Astrocyte of the cerebellum (primary cell): ENCODE measurements at regions not wholly inside any gene's neighbourhood (a gene's known extent, or its start where the extent isn't known, plus 50 kb on each side); places are given as distances from the start of the nearest gene placed in this dataset.

Experiments
- DNase-seq: peaks from one replicate; pipeline ENCODE4 v3.0.0-alpha.2; 2011; ENCODE audit warnings: low read depth
- H3K4me3 ChIP-seq: 2 replicates; pipeline ENCODE4 v1.5.1; 2011; ENCODE audit warnings: mild to moderate bottlenecking, low read depth, low read length, moderate library complexity
- in situ Hi-C: cut with HindIII; loops from 2 replicates; pipeline ENCODE4 v1.10.0; 2017; ENCODE audit warnings: low sequenced_read_pairs
- TF ChIP-seq, protein P1 (sequence below): IDR thresholded peaks from 2 replicates; pipeline ENCODE4 v1.5.1; 2012; ENCODE audit warnings: low read length, low read depth, moderate library complexity, mild to moderate bottlenecking; ENCODE audit errors: missing control alignments

DNA sequence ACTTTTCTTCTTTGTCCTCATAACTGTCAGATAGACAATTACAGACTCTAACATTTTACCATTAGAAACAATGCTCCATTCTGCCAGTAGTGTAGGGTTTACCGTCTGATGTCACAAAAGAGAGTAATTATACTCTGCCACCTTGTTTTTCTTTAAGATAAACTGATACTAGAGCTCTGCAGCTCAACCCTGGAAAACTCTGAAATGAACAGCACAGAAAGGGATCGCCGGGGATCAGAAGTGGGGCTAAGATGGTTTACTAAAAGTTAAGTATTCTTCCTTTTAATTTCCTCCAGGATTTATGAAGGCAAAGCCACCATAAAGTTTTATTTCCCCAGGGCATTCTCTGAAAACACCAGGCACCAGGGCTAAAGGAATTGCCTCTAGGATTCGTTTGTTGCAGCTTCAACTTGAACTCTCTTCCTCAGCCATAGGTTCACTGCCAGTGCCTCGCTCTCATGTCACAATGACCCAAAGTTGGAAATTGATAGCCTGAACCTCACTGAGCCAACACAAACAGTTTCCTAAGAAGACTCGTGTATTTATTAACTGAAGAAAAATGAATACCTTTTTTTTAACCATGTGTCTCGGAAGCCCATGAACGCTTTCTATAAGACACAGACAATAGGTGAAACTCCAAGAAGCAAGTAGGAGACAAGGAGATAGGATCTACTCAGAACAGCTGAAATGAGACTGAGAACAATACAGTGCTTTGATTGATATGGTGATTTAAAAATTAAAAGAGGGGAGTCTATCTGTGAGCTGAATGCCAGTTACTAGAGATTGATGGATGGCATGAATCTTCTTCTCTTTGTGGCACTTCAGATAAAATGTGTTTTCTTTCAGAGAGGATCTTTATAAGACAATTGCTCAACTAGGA, 121.5 kb upstream of the SPATS2L start:
- in situ Hi-C loops = no loop called here
- no peak for DNase-seq
- TF ChIP-seq, protein P1, sequence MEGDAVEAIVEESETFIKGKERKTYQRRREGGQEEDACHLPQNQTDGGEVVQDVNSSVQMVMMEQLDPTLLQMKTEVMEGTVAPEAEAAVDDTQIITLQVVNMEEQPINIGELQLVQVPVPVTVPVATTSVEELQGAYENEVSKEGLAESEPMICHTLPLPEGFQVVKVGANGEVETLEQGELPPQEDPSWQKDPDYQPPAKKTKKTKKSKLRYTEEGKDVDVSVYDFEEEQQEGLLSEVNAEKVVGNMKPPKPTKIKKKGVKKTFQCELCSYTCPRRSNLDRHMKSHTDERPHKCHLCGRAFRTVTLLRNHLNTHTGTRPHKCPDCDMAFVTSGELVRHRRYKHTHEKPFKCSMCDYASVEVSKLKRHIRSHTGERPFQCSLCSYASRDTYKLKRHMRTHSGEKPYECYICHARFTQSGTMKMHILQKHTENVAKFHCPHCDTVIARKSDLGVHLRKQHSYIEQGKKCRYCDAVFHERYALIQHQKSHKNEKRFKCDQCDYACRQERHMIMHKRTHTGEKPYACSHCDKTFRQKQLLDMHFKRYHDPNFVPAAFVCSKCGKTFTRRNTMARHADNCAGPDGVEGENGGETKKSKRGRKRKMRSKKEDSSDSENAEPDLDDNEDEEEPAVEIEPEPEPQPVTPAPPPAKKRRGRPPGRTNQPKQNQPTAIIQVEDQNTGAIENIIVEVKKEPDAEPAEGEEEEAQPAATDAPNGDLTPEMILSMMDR = no peak
- H3K4me3 ChIP-seq = no peak overlapping the region

DNA sequence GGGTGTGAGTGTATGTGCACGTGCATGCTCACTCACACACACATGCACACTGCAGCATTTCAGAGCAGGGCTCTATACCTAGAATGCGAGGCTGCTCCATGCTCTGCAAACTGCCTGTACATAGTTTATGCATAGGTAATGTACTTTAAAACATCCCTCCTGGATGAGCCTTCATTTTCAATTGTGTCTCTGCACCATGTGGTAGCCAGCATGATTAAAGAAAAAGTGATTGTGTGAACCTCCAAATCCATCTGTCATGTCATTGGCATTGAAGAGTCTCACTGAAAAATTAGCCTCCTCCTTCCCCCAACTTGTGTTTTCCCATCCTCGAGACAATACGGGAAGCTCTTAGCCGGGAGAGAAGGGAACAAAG, 120.9 kb upstream of the SPATS2L start:
- H3K4me3 ChIP-seq = no peak overlapping the region
- in situ Hi-C loops = no loop called here
- DNase-seq = no peak
- TF ChIP-seq, protein P1 = no peak

DNA sequence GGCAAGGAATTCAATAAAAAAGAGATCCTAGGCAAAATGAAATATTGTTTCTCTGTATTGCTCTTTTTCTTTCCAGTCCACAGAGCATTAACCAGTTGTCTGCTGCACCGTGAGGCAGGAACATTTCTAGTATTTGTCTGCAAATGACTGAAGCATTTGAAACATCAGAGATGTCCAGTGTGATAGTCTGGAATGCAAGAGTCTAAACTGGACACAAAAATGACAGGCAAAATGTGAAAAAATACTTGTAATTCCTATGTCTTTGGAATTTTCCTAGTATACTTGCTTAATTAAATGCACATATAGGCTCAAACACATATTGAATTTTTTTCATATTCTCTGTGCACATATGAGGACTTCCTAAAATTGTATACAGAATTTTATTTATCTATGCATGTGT, 120.5 kb upstream of the SPATS2L start:
- H3K4me3 ChIP-seq = no peak overlapping the region
- DNase-seq = no peak
- TF ChIP-seq, protein P1 = no peak
- in situ Hi-C loops = no loop called here

DNA sequence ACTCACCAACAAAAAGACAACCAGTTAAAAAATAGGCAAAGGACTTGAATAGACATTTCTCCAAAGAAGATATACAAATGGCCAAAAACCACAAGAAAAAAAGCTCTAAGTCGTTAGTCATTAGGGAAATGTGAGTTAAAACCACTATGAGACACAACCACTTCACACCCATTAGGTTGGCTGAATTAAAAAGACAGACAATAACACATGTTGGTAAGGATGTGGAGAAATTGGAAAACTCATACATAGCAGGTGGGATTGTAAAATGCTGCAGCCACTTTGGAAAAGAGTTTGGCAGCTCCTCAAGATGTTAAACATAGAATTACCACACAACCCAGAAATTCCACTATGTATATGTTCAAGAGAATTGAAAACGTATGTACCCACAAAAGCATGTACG, 117.6 kb upstream of the SPATS2L start:
- no peak for DNase-seq
- TF ChIP-seq, protein P1 = no peak
- in situ Hi-C loops = no loop called here
- no peak overlapping the region for H3K4me3 ChIP-seq

DNA sequence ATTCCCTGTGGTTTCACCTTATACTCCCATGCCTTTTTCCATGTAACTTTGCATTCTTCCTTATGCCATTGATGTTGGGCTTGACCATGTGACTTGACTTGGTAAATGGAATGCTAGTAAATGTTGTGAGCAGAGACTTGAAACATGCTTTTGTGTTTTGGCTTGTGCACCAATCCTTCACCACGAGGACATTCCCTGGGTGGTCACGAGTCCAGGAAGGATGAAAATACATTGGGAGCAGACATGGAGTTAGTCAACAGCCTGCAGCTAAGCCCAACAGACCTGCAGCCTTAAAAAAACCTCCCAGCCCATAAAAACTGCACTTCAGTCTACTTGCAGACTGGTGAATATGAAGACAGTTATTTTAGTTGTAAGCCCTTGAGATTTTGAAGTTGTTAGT, 116.5 kb upstream of the SPATS2L start:
- DNase-seq = no peak
- TF ChIP-seq, protein P1 = no peak
- in situ Hi-C loops = no loop called here
- no peak overlapping the region for H3K4me3 ChIP-seq

DNA sequence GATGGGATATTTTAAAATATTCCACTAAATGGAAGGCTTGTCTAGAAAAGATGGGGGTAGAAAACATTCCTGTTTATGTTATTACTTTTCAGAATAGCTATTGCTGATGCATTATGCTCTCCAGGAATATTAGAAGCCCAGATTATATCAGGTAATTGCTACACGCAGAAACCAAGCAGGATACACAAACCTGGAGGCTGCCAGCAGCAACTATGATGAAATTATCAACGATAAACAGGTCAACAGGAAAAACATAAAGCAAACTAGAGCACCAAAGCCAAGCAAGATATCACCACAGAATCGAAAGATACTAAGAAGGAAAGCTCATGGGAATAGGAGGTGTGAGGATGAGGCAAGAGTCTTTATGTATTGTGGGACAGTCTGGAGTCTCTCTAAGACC, 113.2 kb upstream of the SPATS2L start:
- TF ChIP-seq, protein P1 = no peak
- in situ Hi-C loops = no loop called here
- H3K4me3 ChIP-seq = no peak overlapping the region
- DNase-seq = no peak

DNA sequence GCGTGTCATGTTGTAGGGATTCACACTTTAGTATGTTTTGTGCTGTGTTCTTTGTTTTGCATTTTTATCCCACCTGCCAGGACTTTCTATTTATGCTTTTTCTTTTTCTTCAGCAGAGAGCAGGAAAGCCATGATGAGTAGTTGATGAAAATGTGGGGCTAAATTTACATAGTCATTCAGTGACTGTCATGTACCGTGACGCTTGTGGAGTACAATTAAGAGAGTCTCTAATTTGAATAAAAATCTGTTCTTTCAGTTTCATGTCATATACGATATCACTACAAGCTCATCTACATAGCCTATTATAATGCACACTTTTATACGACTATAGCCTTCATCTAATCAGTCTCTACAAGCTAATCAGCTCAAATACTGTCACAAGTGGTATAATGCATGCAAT, 112.7 kb upstream of the SPATS2L start:
- DNase-seq = no peak
- TF ChIP-seq, protein P1 = no peak
- in situ Hi-C loops = no loop called here
- no peak overlapping the region for H3K4me3 ChIP-seq
